ENCODE measurements at regions not wholly inside any gene's neighbourhood (a gene's known extent, or its start where the extent isn't known, plus 50 kb on each side); places are given as distances from the start of the nearest gene placed in this dataset.

DNA sequence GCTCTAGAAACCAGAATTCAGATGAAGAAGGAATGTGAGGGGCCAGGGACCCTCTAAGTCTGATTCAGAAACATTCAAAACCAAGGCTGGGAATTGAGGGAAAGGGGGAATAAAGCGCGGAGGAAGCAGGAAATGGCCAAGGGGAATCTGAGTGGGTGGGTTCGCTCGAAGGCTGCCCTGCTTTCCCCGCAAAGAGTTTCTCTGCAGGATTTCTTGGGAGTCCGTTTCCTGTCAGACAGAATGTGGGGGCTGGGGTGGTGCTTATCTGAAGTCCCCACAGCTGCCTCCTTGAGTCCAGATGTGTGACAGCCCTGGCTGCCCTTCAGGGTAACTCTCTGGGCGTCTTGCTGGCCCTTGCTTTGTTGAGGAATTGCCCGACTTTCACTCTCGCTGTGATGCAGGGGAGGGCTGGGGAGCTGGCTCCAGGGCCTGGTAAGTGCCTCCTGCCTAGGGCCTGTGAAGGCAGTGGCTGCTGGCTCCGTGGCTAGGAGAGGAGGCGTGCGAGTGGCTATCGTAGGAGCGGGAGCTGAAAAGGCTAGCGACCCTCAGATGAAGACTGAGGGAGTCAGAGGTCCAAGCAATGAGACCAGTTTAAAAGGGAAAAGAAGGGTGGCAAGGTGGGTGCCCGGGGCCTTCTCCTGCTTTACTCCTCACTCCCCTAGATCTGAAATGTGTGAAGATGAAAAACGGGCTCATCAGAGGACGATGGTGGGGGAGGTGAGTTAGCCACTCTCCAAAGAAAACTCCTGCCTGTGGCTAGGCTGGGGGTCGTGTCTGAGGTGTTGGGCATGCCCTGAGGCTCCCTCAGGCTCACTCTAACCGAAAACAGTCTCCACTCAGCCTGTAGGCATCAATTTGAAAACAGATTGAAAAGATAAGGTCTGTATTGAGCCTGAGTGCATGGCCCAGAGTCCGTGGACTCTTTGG is 143.9 kb upstream of the UMPS start:
- no peak for DNase-seq

DNA sequence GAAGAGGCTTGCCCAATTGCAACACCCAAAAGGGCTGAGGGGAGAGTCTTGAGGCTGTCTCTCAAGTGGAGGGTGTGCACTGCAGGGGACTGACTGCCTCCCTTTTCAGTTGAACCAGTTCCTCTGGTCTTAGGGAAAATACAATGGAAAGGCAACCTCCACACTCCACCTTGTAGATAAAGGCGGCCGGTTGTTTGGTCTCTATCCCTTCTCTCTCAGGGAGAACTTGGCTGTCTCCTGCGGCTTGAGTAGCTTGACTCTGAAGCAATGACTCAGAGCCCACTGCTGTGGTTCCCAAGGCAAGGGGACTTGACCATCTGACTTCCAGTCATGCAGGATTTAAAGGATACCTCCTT is 143.2 kb upstream of the UMPS start:
- DNase-seq = no peak

DNA sequence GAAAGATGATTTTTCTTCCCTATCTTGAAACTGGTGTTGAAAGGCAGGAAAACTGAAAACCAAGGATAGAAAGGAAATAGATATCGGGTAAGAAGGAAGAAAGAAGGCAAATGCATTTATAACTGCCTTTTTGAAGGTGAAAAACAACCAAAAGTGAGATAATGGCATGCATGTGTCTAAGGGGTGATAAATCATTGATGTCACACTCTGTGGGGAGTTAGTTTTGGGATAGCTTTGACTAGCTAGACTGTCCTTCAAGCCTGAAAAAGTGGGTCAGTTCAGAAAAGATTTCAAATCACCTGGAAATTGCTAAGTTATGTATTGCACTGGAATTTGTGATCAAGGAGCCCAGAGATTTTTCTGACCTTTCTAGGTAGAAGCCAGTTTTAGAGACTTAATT is 142.2 kb upstream of the UMPS start:
- DNase-seq = no peak

DNA sequence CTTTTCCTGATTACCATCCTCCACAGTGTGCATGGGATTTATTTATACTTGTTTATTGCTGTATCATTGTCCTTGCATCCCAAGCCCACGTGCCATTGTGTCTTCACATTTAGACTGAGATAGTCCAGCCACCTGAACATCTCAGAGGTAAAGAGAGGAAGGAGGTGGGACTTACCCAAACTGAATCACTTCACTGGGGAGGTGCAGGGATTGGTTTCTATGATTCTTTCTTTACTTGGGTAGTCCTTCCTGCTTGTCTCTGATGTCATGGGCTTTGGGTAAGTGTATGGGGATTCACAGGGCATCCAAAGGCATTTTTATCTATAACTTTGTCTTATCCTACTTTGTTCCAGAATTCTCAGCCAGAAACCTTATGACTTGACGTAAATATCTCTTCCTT is 141.5 kb upstream of the UMPS start:
- DNase-seq = no peak

DNA sequence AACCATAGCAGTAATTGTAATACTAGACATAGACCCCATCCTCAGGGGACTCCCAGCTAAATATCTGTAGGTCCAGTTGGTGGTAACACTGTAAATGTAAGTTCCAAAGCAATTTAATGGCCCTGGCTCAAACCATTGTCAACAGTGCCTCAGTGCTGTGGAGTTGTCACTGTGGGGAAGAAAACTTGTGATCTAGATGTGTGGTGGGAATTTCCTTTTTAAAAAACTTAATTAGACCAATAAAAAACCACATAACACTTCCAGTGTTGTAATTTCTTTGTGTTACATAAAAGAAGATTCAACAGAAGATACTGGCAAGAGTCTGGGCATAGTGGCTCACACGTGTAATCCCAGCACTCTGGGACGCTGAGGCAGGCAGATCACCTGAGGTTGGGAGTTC is 138.6 kb upstream of the UMPS start:
- DNase-seq = no peak

DNA sequence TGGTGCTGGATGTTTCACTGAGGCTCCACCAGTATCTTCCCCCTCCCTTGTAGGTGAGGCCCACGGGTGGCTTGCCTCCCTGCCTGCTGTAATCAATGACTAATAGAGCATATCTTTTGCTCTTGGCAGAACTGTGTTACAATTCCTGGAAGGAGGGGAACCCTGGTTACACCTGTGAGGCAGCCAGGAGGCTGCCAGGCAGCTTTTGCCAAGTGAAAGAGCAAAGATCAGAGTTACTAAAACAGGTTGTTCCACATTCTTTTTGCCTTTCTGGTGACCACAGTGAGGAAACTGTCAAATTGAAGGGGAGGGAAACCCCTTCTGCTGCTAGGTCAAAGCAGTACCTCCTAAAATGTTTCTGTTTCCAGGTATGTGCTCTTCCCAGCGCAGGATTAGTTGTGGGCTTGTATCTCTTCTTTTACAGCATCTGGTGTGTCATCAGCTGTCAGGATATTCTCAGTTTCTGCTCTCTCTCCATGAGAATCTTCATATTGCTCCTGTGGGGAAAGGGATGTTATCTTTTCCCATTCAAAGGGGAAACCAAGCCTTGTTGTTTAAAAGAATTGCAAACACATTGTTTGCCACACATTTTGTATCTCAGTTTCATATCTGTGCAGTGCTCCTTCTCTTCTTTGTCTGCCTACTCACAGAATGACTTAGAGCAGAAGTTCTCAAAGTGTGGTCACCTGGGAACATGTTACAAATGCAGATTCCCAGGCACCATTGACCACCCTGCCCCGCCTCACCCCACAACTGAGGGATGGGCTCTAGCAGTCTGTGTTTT is 137.4 kb upstream of the UMPS start:
- DNase-seq = no peak

DNA sequence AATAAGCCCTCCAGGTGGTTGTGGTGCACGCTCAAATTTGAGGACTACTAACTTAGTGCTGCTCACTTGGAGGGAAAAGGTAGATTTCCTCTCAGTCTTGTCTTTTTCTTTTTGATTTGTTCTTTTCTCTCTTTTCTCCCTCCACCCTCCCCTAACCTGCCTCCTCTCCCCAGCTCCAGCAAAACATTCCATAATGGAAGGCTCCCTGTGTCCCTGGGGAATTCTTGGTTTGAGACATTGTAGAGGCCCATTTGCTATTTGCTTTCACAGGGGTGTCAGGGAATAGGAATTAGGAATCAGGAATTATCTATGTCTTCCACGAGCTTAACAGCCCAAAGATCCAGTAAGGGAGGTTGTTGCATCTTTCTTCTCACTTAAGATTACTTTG is 136.8 kb upstream of the UMPS start:
- DNase-seq = no peak

DNA sequence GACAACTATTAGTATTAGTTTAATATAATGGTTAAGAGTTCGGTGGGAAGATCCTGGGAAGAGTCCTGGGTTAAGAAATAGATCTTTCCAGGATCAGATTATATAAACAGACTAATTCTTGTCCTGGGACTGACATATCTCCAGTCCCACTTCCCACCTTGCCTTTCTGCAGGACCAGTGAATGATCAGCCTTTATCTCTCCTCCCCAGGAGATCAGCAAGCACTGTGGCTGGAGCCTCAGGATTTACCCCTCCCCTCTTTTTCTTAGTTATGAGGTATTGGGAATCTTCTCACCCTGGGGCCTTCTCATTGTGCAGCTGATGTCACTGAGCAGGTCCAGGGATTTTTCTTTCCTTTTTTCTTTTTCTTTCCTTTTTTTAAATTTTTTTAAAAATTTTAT is 135.7 kb upstream of the UMPS start:
- DNase-seq = no peak

DNA sequence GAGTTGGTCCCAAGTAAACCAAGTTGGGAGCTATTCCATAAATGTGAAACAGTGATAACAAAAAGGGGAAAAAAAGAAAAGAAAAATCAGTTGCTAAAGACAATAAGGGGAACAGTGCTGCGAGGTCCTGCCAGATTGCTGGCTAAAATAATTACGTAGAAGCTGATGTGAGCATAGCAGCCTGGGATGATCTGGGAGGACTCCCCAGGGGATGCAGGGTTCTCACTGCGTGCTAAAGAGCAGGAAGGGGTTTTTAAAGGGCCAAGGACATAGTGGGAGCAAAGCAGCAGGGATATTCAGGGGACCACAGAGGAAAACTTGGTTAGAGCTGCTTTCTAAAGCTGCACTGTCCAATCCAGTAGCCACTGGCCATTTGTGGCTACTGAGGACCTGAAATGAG is 133.0 kb upstream of the UMPS start:
- no peak for DNase-seq

DNA sequence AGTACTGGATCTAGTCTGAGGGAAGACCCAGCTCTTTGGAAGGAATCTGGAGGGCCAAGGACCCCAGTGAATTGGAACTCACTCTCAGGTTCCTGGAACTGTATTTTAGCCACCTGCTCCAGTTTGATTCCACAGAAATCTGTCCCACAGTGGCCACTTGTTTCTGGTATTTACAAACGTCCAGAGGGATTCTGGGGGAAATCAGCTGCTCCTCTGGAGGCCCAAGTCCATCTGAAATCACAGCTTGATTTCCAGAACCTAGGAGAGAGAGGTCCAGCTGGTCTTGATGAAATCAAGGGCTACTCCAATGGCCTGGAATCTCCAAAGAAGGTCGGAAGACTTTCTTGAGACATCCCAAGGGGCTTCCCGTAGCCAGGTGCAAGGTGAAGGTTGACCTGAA is 132.3 kb upstream of the UMPS start:
- no peak for DNase-seq

DNA sequence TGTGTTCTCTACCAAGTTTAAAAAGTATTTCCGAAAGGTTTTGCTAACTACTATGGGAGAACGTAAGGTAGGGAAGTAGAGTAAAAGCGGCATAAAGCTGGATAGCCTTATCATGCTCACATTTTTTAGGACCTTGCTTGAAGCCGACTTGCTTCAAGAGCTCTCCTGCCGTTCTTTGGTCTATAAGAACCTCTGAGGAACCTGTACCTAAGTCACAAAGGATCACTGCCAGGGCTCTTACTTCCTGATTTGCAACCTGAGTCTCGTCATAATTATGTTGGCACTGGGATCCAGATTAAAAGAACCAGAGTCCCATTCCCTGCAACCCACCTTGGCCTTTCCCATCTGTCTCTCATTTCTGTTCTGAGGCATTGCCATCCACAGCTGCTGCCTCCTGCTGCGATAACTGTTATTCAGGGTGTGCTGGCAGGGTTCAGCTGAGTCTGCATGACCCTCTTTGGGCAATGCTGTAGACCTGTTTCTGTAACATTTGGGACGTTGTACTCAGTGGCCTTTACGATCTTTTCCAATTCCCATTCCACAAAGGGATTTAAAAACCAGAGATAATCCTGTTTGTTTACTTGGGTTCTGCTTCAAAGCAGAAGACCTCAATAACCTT is 131.0 kb upstream of the UMPS start:
- DNase-seq = no peak

DNA sequence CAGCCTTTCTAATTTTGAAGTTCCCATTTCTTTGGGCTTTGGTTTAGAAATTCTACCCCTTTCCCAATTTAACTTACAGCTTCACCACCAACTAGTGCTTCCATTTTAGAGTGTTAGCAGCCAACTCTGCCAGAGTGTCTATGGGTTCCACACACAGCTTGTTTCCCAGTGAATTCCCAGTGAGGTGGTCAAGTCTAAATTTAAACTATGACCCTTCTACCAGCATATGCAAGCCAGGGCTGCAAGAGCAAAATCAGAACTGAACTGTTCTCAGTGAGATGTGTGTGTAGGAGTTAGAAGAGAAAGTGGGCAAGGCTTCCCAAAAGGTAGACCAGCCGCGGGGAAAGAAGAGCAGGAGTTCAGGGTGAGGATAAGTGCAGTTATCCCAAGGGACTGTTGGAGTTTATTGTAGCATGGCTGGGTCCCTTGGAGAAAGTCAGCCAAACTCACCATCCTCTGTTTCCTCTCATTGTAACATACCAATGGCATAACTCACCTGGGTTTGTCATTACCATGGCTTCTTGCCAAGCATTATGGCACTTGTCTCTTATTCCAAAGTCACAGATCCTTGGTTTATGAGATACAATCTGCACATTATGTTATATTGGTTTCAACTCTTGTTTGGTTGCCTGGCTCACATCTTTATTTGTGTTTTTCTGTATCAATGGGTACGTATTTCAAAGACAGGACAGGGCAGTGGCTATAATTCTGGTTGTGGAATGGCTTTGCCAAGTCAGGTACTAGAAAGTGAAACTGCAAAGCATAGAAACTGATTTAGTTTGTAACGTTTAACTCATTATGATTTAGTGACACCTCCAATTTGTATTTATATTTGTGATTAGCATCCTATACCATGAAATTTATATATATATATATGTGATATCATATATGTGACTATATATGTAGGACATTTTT is 130.2 kb upstream of the UMPS start:
- DNase-seq = no peak

DNA sequence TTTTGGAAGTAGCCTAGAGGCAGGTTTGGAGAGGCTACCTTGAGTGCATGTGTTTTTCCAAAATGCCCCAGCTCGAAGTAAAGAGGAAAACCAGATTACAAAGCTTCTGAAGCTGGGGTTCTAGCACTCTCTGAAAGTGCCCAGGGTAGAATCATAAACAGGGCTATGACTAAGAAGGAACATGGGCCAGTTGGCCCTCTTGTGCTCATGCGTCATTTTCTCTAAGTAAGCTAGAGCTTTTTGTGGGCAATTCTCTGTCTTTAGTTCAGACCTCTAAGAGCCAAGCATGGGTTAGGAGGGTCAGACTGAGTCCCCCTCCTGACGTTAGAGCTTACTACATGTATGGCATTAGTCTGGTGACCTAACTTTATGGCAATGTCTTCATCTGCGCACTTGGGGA is 129.5 kb upstream of the UMPS start:
- DNase-seq = no peak

DNA sequence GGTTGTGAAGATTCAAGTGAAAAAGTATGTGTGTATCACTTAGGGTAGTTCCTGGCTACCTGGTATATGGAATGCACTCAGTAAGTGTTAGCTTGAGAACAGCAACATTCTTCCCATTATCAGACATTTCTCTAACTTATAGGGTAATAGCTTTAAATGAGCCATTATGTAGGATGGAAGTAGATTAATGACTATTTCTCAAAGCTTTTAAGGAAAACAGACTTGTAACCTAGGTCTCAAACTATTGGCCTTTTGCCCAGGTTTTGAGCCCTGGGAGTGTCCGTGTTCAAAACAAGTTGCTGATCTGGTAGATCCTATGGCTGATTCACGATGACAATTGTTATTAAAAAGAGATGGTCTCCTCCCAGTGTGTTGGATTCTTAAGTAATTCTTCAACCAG is 129.1 kb upstream of the UMPS start:
- no peak for DNase-seq

DNA sequence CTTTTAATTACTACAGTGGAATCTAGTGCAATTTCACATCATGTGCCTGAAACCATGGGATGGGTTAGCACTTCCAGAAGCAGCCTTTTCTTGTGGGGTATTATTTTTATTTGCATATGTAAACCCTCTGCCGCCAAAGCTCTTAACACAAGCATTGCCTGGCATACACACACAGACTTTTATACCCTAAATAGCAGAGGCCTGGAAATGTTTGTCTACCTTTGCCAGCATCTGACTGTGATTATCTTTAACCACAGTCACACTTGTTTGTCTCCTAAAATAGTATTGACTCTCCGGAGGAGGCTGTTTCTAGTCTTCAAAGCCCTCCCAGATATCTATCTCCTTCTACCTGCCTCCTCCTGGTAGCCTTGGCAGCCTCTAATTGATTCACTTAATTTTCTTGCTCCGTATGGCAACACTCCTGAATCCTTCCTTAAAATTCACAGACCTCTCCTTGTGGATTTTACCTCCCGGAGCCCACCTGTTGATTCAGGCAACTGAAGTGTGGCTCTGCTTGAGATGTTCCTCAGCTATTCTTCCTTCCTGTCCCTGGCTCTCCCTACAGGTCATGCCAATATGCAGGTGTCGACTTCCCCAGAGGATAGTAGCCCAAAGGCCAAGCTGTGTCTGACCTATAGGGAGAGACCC is 127.1 kb upstream of the UMPS start:
- no peak for DNase-seq

DNA sequence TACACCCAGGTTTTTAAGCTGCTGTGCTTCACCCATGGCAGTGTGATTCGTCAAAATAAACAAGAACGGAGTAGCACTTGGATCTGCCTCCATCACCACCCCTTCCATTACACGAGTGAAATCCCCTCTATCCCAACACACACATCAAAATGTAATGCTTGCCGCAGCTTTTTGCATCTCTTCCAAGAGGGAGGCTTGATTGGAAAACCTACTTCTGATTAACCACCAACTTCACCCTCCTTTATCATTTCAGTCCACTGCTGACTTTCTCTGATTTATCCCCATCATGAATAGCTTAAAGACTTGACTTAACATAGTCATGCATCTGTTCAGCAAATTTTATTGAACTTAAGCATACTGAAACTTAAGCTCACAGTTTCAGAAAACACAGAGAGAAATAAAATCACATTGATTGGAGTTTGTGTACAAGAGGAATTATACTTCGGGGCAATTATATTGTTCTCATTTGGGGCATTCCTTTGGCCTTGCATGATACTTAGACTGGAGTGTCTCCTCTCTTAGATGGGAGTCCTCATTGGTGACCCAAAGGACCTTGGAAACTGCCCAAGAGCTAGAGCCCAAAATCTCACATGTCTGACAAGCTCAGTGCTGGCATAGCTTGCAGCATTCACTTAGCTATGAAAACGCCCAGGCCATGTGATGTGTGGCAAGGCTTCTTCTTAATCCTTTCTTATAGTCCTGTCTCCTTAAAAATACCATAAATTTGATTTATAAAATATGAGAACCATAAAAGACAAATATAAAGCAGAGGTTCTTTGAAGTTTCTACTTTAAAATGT is 124.3 kb upstream of the UMPS start:
- DNase-seq = no peak

DNA sequence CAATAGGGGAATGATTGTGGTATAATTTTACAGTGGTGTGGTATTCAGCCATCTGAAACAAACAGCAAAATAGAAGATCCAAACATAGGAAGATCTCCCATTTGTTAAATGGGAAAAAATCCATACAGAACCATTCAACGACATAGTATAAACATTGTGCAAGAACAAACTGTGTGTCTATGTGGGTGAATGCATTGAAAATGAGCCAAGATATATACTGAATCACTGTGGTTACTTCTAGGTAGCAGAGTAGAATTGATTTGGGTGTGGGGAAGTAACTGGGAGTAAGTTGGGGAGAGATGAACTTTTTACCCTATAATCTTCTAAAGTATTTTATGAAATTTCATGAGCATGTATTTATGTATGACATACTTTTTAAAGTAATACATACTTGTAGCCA is 123.1 kb upstream of the UMPS start:
- no peak for DNase-seq

DNA sequence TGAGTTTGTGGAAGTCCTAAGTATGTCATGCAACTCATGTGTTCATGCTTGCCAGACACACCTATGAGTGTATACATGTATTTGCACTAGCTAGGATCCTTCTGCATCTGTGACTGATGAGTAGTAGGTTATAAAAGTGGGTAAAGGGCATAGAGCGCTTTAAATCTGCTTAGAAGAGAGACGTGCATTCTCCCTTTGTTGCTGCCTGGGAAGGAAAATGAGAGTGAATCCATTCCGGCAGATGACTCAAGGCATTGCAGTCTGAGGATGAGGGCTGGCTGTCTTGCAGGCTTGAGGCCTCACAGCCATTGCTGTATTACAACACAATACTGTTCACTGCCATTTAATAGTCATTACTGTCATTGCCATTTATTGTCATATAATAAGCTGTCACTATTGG is 120.8 kb upstream of the UMPS start:
- DNase-seq = no peak

DNA sequence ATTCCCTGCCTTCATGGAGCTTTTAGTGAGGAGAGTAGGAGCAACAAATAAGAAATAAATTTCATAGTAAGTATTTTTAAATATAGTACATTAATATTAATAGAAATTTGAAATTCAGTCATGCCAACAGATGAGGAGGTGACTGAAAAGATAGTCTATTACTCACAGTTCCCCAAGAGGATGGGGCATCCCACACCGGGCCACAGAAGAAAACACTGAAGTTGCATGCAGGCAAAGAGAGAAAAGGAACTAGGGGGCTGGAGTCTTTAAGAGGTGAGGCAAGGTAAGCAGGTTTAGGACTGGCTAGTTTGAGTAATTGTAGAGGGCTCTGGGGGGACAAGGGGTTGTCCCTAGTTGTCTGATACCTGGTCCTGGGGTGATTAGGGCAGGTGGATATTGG is 120.1 kb upstream of the UMPS start:
- no peak for DNase-seq

DNA sequence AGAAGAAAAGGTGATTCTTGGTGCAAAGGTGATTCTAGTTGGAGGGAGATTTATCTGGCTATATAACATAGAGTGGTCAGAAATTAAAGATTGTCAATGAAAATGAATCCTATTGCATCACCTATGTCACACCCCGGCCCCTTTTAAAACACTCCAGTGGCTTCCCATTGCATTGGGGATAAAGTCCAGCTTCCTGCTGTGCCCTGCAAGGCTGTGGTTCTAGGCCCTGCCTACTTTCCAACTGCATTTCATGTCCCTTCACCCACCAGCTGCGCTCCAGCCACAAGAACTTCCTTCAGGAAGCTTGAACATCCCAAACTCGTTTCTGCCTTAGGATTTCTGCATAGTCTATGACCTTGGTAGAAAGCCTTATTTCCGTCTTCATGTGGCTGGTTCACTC is 118.7 kb upstream of the UMPS start:
- DNase-seq = no peak

DNA sequence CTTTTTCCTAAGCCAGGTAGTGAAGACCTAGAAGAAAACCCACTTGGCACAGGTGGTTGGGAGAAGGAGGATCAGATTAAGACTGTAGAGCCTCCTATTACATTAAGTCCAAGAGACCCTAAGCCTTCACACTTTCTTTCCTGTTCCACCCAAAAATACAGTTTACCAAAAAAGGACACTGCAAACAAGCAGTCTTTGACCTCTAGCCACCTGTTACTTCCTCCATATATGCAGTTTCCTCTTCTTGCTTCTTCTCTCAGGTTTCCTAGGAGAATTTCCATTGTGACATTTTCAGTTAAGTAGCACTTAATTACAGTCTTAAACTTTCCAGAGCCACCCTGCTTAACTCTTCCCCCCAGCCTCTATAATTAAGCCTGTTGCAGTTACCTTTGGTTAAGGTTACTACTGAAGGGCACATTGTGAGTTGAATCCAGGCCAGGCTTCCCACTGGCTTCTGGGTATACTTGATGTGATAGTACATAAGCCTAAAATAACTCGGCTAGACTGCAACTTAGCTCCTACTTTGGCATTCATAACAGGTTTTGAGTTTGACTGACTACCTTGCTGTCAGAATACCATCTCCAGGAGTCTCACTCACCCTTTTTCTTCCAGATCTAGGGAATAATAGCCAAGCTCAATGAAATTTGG is 114.2 kb upstream of the UMPS start:
- no peak for DNase-seq

Data from activated CD8-positive, alpha-beta memory T cell treated with anti-CD3 and anti-CD28 coated beads, Interleukin-2, amount 50 U/mL, for 4 hours (primary cell).